ENCODE measurements at regions not wholly inside any gene's neighbourhood (a gene's known extent, or its start where the extent isn't known, plus 50 kb on each side); places are given as distances from the start of the nearest gene placed in this dataset.

- TF ChIP-seq CEBPB (IDR thresholded peaks at IDR 0.05; ENCODE audit: low read depth, low read length), result no peak
- no peak for TF ChIP-seq NFE2L2 (IDR thresholded peaks at IDR 0.05; ENCODE audit: low read depth, low read length)
- no peak for TF ChIP-seq MXI1 (IDR thresholded peaks at IDR 0.05; ENCODE audit: borderline replicate concordance, low read depth, low read length)
- TF ChIP-seq RFX5 (IDR thresholded peaks at IDR 0.05; ENCODE audit: low read depth, low read length), result no peak
- no peak for TF ChIP-seq CTCF (conservative IDR thresholded peaks at IDR 0.05; ENCODE audit: low read depth, low read length)
- TF ChIP-seq MAZ (IDR thresholded peaks at IDR 0.05; ENCODE audit: borderline replicate concordance, low read depth, low read length), result no peak
- no peak for TF ChIP-seq SMC3 (IDR thresholded peaks at IDR 0.05; ENCODE audit: low read depth, low read length)
- no peak for TF ChIP-seq USF2 (IDR thresholded peaks at IDR 0.05; ENCODE audit: low read depth, low read length)
- Histone ChIP-seq H2AK5ac (ENCODE audit: low read depth, low read length) (no peak overlapping the region), H2AFZ (replicated peaks; ENCODE audit: low read length, poor library complexity) (no peak overlapping the region), H3K9ac (ENCODE audit: low read depth, low read length) (no peak overlapping the region), H3K9me3 (ENCODE audit: control insufficient read depth, insufficient read depth, low read length) (no peaks in the 10 kb centered on the region; the same call in 1 of the 2 replicates), H3K36me3 (ENCODE audit: control insufficient read depth, insufficient read depth, low read length) (no peaks in the 10 kb centered on the region), H3K27ac (ENCODE audit: insufficient read depth, low read length) (no peak overlapping the region), H4K5ac (ENCODE audit: low read depth, low read length) (no peak overlapping the region), H2BK20ac (ENCODE audit: low read depth, low read length) (no peak overlapping the region), H3K56ac (ENCODE audit: extremely low read depth, insufficient read depth, low read length) (no peak overlapping the region), H2BK5ac (ENCODE audit: low read depth, low read length, poor library complexity, severe bottlenecking) (no peak overlapping the region), H4K20me1 (ENCODE audit: insufficient read depth, low read length) (no peaks in the 10 kb centered on the region), H4K91ac (ENCODE audit: insufficient read depth, low read depth, low read length) (no peak overlapping the region), H2BK120ac (ENCODE audit: low read depth, low read length) (no peak overlapping the region), H3K23ac (ENCODE audit: low read depth, low read length) (no peak overlapping the region), H3K27me3 (ENCODE audit: control insufficient read depth, insufficient read depth, low read length) (no peaks in the 10 kb centered on the region; the same call in 1 of the 2 replicates), H2AK9ac (replicated peaks; ENCODE audit: low read depth, low read length, poor library complexity) (no peak overlapping the region), H3K9me1 (ENCODE audit: insufficient read depth, low read length) (no peaks in the 10 kb centered on the region), H2BK15ac (ENCODE audit: low read depth, low read length) (no peak overlapping the region), H3K4me2 (ENCODE audit: low read depth, low read length) (no peak overlapping the region), H3K4me3 (ENCODE audit: insufficient read depth, low read depth, low read length) (no peak overlapping the region), H3K14ac (replicated peaks; ENCODE audit: low read depth, low read length) (no peak overlapping the region), H3K4me1 (ENCODE audit: control insufficient read depth, insufficient read depth, low read length) (no peaks in the 10 kb centered on the region), H3K4ac (ENCODE audit: low read depth, low read length) (no peak overlapping the region), H3K79me1 (ENCODE audit: low read depth in 1 of 2, low read length in 2 of 2) (no peaks in the 10 kb centered on the region), H4K8ac (ENCODE audit: low read depth in 2 of 2, low read length in 2 of 2) (no peak overlapping the region), H3K18ac (ENCODE audit: low read depth, low read length) (no peak overlapping the region)
- in situ Hi-C loops (cut with MboI; ENCODE audit: low sequenced_read_pairs) (no loop called here), dilution Hi-C loops (cut with HindIII; ENCODE audit: low sequenced_read_pairs, unreplicated experiment) (no loop called here), intact Hi-C loops (cut with micrococcal nuclease) (no loop called here)
- WGBS, 2 experiments (ENCODE audit: extremely low coverage in 2 of 2, insufficient read length in 1 of 2), result no CpG with 5 or more reads among the region's 4 CpGs
- CTCF ChIA-PET, result no interaction called here
- ATAC-seq (ENCODE audit: low read depth) (no peak), DNase-seq (no peak)
- POLR2A ChIA-PET (ENCODE audit: unreplicated experiment), result no interaction called here
- no TSS peak for BruUV-seq (replicated peaks)
These were observed 263.5 kb downstream of the CENPW start for GRCh38 chr6:126603410-126603809.
